ENCODE measurements at regions not wholly inside any gene's neighbourhood (a gene's known extent, or its start where the extent isn't known, plus 50 kb on each side); places are given as distances from the start of the nearest gene placed in this dataset.
"Not testable (repeated sequence)": the region's sequence is repeated elsewhere in the genome, so short reads cannot be mapped to it uniquely, and the experiment has no call there.

GRCh38 chr7:55705728-55706450, 133.6 kb upstream of the VOPP1 start:
- peak overlapping the region; percentile 87 for H3K27ac ChIP-seq
- DNase-seq (ENCODE audit: low read depth, low spot score), result not testable (repeated sequence)

- DNase-seq (ENCODE audit: low read depth, low spot score), result not testable (repeated sequence)
- peak overlapping the region; percentile 38 for H3K27ac ChIP-seq
These were observed 130.5 kb upstream of the VOPP1 start for GRCh38 chr7:55702831-55703230.

GRCh38 chr7:55699450-55699842, 127.1 kb upstream of the VOPP1 start:
- DNase-seq (ENCODE audit: low read depth, low spot score), result not testable (repeated sequence)
- peak overlapping the region; percentile 99 for H3K27ac ChIP-seq

GRCh38 chr7:55698607-55699449, 126.5 kb upstream of the VOPP1 start:
- H3K27ac ChIP-seq, result peak overlapping the region; percentile 99
- DNase-seq (ENCODE audit: low read depth, low spot score), result peak; percentile 98

GRCh38 chr7:55695893-55696701, 123.8 kb upstream of the VOPP1 start:
- DNase-seq (ENCODE audit: low read depth, low spot score), result peak; percentile 60

GRCh38 chr7:55694484-55694883, 122.2 kb upstream of the VOPP1 start:
- peak overlapping the region; percentile 99 for H3K27ac ChIP-seq
- peak; percentile 96 for DNase-seq (ENCODE audit: low read depth, low spot score)

More at GRCh38 chr7:55695893-55696701, 123.8 kb upstream of the VOPP1 start:
- H3K27ac ChIP-seq, result peak overlapping the region; percentile 99

GRCh38 chr7:55688684-55689681, 116.7 kb upstream of the VOPP1 start:
- H3K27ac ChIP-seq, result peak overlapping the region; percentile 95
- DNase-seq (ENCODE audit: low read depth, low spot score), result peak; percentile 87

- peak overlapping the region; percentile 95 for H3K27ac ChIP-seq
- not testable (repeated sequence) for DNase-seq (ENCODE audit: low read depth, low spot score)
These were observed 116.0 kb upstream of the VOPP1 start for GRCh38 chr7:55688261-55688660.

- DNase-seq (ENCODE audit: low read depth, low spot score), result not testable (repeated sequence)
These were observed 115.0 kb upstream of the VOPP1 start for GRCh38 chr7:55687252-55687651.

GRCh38 chr7:55686771-55687170, 114.5 kb upstream of the VOPP1 start:
- not testable (repeated sequence) for H3K27ac ChIP-seq; DNase-seq (ENCODE audit: low read depth, low spot score)

More at GRCh38 chr7:55687252-55687651, 115.0 kb upstream of the VOPP1 start:
- H3K27ac ChIP-seq, result not testable (repeated sequence)

- DNase-seq (ENCODE audit: low read depth, low spot score); H3K27ac ChIP-seq: not testable (repeated sequence)
These were observed 111.2 kb upstream of the VOPP1 start for GRCh38 chr7:55683501-55683900.

GRCh38 chr7:55675589-55675988, 103.3 kb upstream of the VOPP1 start:
- not testable (repeated sequence) for H3K27ac ChIP-seq; DNase-seq (ENCODE audit: low read depth, low spot score)

- not testable (repeated sequence) for H3K27ac ChIP-seq; DNase-seq (ENCODE audit: low read depth, low spot score)
These were observed 101.2 kb upstream of the VOPP1 start for GRCh38 chr7:55673525-55673924.

GRCh38 chr7:55672084-55672483, 99.8 kb upstream of the VOPP1 start:
- H3K27ac ChIP-seq; DNase-seq (ENCODE audit: low read depth, low spot score): not testable (repeated sequence)

- no peak for DNase-seq (ENCODE audit: low read depth, low spot score)
- no peak overlapping the region for H3K27ac ChIP-seq
These were observed 85.4 kb upstream of the VOPP1 start for GRCh38 chr7:55657654-55658053.

- no peak overlapping the region for H3K27ac ChIP-seq
These were observed 78.8 kb upstream of the VOPP1 start for GRCh38 chr7:55651057-55651456.

GRCh38 chr7:55649238-55649637, 76.9 kb upstream of the VOPP1 start:
- no peak for DNase-seq (ENCODE audit: low read depth, low spot score)
- H3K27ac ChIP-seq, result no peak overlapping the region

More at GRCh38 chr7:55651057-55651456, 78.8 kb upstream of the VOPP1 start:
- DNase-seq (ENCODE audit: low read depth, low spot score), result no peak

GRCh38 chr7:55644567-55644966, 72.3 kb upstream of the VOPP1 start:
- no peak for DNase-seq (ENCODE audit: low read depth, low spot score)
- H3K27ac ChIP-seq, result no peak overlapping the region

- peak; percentile 26 for DNase-seq (ENCODE audit: low read depth, low spot score)
- peak overlapping the region; percentile 79 for H3K27ac ChIP-seq
These were observed 70.0 kb upstream of the VOPP1 start for GRCh38 chr7:55642266-55642665.

All from epithelial cell of prostate (primary cell).